IPS-NIHi11 (cell line): ENCODE measurements at regions not wholly inside any gene's neighbourhood (a gene's known extent, or its start where the extent isn't known, plus 50 kb on each side); places are given as distances from the start of the nearest gene placed in this dataset.
"Not testable (repeated sequence)": the region's sequence is repeated elsewhere in the genome, so short reads cannot be mapped to it uniquely, and the experiment has no call there.

Experiments used
- DNase-seq: peaks from one replicate; pipeline ENCODE4 v3.0.0; 2012; ENCODE audit warnings: mixed read lengths, low spot score

- DNase-seq, result not testable (repeated sequence)
These were observed 90.3 kb downstream of the DLEU7 start for GRCh38 chr13:50753221-50753620.

GRCh38 chr13:50755862-50756685 is 87.4 kb downstream of the DLEU7 start:
- DNase-seq, result not testable (repeated sequence)

- no peak for DNase-seq
These were observed 86.5 kb downstream of the DLEU7 start for GRCh38 chr13:50757008-50757407.

GRCh38 chr13:50758796-50759195 is 84.7 kb downstream of the DLEU7 start:
- no peak for DNase-seq

GRCh38 chr13:50760751-50761150 is 82.7 kb downstream of the DLEU7 start:
- no peak for DNase-seq

- no peak for DNase-seq
These were observed 82.1 kb downstream of the DLEU7 start for GRCh38 chr13:50761406-50761805.

GRCh38 chr13:50762969-50763567 is 80.4 kb downstream of the DLEU7 start:
- no peak for DNase-seq

GRCh38 chr13:50766013-50766412 is 77.5 kb downstream of the DLEU7 start:
- no peak for DNase-seq

GRCh38 chr13:50766695-50767094 is 76.8 kb downstream of the DLEU7 start:
- DNase-seq, result no peak

- not testable (repeated sequence) for DNase-seq
These were observed 70.6 kb downstream of the DLEU7 start for GRCh38 chr13:50772881-50773280.
